Spleen (tissue), 7 donors: ENCODE measurements at regions not wholly inside any gene's neighbourhood (a gene's known extent, or its start where the extent isn't known, plus 50 kb on each side); places are given as distances from the start of the nearest gene placed in this dataset.
"Not testable (repeated sequence)": the region's sequence is repeated elsewhere in the genome, so short reads cannot be mapped to it uniquely, and the experiment has no call there.

ENCODE experiments used
- POLR2A ChIP-seq, 3 donors: fragments of 450-650 bp; IDR thresholded peaks; one replicate each; pipeline ENCODE4 v1.5.1; 2017; ENCODE audit warnings: antibody characterized with exemption in 3 of 3, mild to moderate bottlenecking in 1 of 3
- TF ChIP-seq, protein P1 (sequence below), 11 experiments: fragments of 200-600 bp in 7 of 11; fragments of 450-650 bp in 4 of 11; sonication (generic) in 4 of 11; IDR thresholded peaks in 8 of 11; conservative IDR thresholded peaks in 3 of 11; 1 replicate in 7 of 11; 2 replicates in 4 of 11; pipeline versions ENCODE4 v1.4.0 to v1.8.0; 2016 to 2021; ENCODE audit warnings: antibody characterized with exemption in 11 of 11, inconsistent platforms in 4 of 11, mild to moderate bottlenecking in 1 of 11
- donor health status: DM: no; HTN: no; CAD: no; lungs with moderate emphysema.
- donor health status: DM: no; HTN: no; CAD: no.
- donor health status: DM: no; HTN: no; CAD: no.

DNA sequence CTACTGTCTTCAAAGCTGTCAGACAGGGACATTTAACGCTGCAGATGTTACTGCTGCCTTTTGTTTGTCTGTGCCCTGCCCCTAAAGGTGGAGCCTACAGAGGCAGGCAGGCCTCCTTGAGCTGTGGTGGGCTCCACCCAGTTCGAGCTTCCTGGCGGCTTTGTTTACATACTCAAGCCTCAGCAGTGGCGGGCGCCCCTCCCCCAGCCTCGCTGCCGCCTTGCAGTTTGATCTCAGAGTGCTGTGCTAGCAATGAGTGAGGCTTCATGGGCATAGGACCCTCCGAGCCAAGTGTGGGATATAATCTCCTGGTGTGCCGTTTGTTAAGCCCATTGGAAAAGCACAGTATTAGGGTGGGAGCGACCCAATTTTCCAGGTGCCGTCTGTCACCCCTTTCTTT lies 609.8 kb upstream of the MDGA2 start:
- TF ChIP-seq, protein P1, sequence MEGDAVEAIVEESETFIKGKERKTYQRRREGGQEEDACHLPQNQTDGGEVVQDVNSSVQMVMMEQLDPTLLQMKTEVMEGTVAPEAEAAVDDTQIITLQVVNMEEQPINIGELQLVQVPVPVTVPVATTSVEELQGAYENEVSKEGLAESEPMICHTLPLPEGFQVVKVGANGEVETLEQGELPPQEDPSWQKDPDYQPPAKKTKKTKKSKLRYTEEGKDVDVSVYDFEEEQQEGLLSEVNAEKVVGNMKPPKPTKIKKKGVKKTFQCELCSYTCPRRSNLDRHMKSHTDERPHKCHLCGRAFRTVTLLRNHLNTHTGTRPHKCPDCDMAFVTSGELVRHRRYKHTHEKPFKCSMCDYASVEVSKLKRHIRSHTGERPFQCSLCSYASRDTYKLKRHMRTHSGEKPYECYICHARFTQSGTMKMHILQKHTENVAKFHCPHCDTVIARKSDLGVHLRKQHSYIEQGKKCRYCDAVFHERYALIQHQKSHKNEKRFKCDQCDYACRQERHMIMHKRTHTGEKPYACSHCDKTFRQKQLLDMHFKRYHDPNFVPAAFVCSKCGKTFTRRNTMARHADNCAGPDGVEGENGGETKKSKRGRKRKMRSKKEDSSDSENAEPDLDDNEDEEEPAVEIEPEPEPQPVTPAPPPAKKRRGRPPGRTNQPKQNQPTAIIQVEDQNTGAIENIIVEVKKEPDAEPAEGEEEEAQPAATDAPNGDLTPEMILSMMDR (IDR thresholded peaks at IDR 0.05 in 8 of 11, conservative IDR thresholded peaks at IDR 0.05 in 3 of 11) = not testable (repeated sequence)
- TF ChIP-seq POLR2A (IDR thresholded peaks at IDR 0.05) = not testable (repeated sequence)
